ENCODE measurements at regions not wholly inside any gene's neighbourhood (a gene's known extent, or its start where the extent isn't known, plus 50 kb on each side); places are given as distances from the start of the nearest gene placed in this dataset.

DNA sequence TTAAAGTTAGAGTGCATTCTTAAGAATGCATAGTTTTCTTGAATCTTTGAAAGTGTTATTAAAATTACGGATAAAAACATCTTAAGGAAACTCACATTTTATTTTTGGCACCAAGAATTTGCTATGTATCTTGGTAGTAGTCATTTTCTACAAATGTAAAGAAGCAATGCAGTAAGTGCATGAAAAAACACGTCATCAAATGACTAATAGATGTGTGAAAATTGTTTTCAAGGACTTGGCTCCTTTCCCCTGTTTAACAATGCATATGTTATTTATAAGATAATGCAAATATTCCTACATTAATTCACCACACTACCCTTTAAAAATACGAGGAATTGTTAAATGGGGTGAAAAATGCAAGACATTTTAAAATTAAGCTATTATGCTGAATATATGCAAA lies 461.2 kb upstream of the PCDH7 start:
- no peak overlapping the region for H3K27ac ChIP-seq (ENCODE audit: low read depth)
- no peaks in the 10 kb centered on the region for H3K79me2 ChIP-seq (replicated peaks; ENCODE audit: insufficient read depth)
- H3K4me3 ChIP-seq: no peak overlapping the region
- ATAC-seq (no peak), DNase-seq (ENCODE audit: low spot score) (no peak)
- H3K4me2 ChIP-seq: no peak overlapping the region
- Mint-ChIP-seq H3K27ac (no peak overlapping the region), H3K36me3 (ENCODE audit: low read depth) (no peaks in the 10 kb centered on the region), H3K4me1 (no peaks in the 10 kb centered on the region), H3K27me3 (ENCODE audit: insufficient read depth, low read depth, poor library complexity) (no peaks in the 10 kb centered on the region), H3K9me3 (peaks cover 10% of the 10 kb centered on the region), H3K4me3 (no peak overlapping the region)
- no peaks in the 10 kb centered on the region; the same call in none of the 2 replicates for H3K9me2 ChIP-seq (ENCODE audit: insufficient read depth)
- H4K20me1 ChIP-seq (replicated peaks; ENCODE audit: insufficient read depth): no peaks in the 10 kb centered on the region
- H3K4me1 ChIP-seq (ENCODE audit: insufficient read depth): no peaks in the 10 kb centered on the region
- no peaks in the 10 kb centered on the region for H3F3A ChIP-seq (replicated peaks; ENCODE audit: low read depth)
- H3K27me3 ChIP-seq (ENCODE audit: insufficient read depth): no peaks in the 10 kb centered on the region
- H3K36me3 ChIP-seq (ENCODE audit: insufficient read depth): no peaks in the 10 kb centered on the region
- no peak overlapping the region for H2AFZ ChIP-seq
- TF ChIP-seq CREB1 (CRISPR knock-in tag; IDR thresholded peaks at IDR 0.05; ENCODE audit: low read depth) (no peak), CTCF (conservative IDR thresholded peaks at IDR 0.05; ENCODE audit: low read depth in 2 of 2) (no peak), EZH2phosphoT487 (IDR thresholded peaks at IDR 0.05; ENCODE audit: unreplicated experiment) (no peak), ZNF114 (CRISPR knock-in tag; IDR thresholded peaks at IDR 0.05) (no peak), POLR2AphosphoS5 (IDR thresholded peaks at IDR 0.05; ENCODE audit: low read depth) (no peak), REST (IDR thresholded peaks at IDR 0.05; ENCODE audit: unreplicated experiment) (no peak)
- TF ChIP-seq, protein P1, sequence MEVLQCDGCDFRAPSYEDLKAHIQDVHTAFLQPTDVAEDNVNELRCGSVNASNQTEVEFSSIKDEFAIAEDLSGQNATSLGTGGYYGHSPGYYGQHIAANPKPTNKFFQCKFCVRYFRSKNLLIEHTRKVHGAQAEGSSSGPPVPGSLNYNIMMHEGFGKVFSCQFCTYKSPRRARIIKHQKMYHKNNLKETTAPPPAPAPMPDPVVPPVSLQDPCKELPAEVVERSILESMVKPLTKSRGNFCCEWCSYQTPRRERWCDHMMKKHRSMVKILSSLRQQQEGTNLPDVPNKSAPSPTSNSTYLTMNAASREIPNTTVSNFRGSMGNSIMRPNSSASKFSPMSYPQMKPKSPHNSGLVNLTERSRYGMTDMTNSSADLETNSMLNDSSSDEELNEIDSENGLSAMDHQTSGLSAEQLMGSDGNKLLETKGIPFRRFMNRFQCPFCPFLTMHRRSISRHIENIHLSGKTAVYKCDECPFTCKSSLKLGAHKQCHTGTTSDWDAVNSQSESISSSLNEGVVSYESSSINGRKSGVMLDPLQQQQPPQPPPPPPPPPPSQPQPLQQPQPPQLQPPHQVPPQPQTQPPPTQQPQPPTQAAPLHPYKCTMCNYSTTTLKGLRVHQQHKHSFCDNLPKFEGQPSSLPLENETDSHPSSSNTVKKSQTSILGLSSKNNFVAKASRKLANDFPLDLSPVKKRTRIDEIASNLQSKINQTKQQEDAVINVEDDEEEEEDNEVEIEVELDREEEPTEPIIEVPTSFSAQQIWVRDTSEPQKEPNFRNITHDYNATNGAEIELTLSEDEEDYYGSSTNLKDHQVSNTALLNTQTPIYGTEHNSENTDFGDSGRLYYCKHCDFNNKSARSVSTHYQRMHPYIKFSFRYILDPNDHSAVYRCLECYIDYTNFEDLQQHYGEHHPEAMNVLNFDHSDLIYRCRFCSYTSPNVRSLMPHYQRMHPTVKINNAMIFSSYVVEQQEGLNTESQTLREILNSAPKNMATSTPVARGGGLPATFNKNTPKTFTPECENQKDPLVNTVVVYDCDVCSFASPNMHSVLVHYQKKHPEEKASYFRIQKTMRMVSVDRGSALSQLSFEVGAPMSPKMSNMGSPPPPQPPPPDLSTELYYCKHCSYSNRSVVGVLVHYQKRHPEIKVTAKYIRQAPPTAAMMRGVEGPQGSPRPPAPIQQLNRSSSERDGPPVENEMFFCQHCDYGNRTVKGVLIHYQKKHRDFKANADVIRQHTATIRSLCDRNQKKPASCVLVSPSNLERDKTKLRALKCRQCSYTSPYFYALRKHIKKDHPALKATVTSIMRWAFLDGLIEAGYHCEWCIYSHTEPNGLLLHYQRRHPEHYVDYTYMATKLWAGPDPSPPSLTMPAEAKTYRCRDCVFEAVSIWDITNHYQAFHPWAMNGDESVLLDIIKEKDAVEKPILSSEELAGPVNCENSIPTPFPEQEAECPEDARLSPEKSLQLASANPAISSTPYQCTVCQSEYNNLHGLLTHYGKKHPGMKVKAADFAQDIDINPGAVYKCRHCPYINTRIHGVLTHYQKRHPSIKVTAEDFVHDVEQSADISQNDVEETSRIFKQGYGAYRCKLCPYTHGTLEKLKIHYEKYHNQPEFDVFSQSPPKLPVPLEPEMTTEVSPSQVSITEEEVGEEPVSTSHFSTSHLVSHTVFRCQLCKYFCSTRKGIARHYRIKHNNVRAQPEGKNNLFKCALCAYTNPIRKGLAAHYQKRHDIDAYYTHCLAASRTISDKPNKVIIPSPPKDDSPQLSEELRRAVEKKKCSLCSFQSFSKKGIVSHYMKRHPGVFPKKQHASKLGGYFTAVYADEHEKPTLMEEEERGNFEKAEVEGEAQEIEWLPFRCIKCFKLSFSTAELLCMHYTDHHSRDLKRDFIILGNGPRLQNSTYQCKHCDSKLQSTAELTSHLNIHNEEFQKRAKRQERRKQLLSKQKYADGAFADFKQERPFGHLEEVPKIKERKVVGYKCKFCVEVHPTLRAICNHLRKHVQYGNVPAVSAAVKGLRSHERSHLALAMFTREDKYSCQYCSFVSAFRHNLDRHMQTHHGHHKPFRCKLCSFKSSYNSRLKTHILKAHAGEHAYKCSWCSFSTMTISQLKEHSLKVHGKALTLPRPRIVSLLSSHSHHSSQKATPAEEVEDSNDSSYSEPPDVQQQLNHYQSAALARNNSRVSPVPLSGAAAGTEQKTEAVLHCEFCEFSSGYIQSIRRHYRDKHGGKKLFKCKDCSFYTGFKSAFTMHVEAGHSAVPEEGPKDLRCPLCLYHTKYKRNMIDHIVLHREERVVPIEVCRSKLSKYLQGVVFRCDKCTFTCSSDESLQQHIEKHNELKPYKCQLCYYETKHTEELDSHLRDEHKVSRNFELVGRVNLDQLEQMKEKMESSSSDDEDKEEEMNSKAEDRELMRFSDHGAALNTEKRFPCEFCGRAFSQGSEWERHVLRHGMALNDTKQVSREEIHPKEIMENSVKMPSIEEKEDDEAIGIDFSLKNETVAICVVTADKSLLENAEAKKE (CRISPR knock-in tag; IDR thresholded peaks at IDR 0.05): no peak
